ENCODE measurements at regions not wholly inside any gene's neighbourhood (a gene's known extent, or its start where the extent isn't known, plus 50 kb on each side); places are given as distances from the start of the nearest gene placed in this dataset.
"Not testable (repeated sequence)": the region's sequence is repeated elsewhere in the genome, so short reads cannot be mapped to it uniquely, and the experiment has no call there.

DNA sequence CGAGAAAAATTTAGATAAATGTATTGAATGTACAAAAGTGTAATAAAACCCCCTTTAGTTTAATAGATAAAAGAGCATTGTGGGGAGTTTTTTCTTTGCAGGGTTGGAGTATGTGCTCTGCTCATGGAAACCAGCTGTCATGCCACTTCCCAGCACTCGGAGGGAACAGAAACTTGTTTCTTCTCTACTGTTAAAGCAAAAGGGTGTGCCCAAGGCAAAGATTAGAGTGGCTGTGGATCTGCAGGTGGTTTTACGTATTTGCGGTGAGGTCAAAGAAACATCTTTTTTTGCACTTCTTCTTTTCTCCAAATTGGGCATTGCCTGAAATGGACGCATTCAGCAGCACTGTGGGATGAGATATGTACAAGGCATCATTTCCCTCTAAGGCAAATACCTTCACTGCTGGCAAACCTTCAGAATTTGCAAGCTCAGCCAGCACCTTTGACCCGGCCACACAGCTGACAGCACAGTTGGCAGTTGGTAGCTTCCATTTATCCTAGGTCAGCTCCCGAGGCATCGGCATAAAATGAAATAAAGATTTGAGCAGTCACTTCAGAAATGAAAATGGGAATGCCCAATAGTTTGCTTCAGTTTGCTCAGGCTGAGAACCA is 178.4 kb upstream of the EYA4 start:
- DNase-seq (ENCODE audit: insufficient read length, low spot score) (no peak), FAIRE-seq (no peak)
- TF ChIP-seq POLR2A (IDR thresholded peaks at IDR 0.05; ENCODE audit: low read depth, low read length), result no peak

DNA sequence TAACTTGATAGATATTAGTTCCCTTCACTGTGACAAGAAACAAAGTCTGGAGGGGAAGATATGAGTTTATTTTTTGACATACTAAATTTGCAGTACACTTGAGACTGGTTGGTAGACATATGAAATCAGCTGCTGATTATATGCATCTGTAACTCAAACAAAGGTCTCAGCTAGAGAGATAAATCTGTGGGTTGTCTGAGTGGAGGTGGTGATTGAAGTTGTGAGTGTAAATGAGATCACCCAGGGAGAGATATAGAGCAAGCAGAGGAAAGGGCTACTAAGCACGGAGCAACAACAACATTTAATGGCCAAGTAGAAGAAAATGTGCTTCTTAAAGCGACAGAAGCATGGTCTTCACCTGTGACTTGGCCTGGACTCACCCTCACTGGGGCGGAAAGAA is 173.2 kb upstream of the EYA4 start:
- no peak for DNase-seq (ENCODE audit: insufficient read length, low spot score)
- no peak for FAIRE-seq
- no peak for TF ChIP-seq POLR2A (IDR thresholded peaks at IDR 0.05; ENCODE audit: low read depth, low read length)

DNA sequence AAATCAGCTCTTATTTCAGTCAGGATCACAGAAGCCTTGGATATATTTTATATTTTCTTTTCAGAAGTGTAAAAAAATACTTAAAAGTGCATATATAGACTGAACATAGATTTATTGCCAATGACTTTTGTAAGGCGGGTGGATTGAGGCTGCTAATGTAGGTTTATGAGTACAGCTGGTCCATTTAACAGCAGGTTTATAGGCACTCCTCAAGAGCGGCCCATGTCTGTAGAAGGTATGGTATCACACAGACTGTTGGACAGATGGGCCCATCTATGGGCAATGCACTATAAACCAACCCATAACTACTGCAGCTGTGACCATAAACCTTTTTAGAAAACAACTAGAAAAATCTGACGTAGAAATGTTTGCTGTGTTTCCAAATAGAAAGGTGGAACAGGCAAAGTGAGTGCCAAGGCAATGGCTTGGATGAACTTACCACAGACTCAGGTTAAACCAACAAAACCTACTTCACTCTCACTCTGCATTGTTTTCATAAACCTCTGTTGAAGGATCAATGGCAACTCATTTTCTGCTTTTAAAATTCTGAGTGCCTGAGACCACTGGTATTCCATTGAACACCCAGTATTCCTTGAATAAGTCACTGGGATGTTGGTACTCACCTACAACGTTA is 170.6 kb upstream of the EYA4 start:
- no peak for FAIRE-seq
- no peak for DNase-seq (ENCODE audit: insufficient read length, low spot score)

DNA sequence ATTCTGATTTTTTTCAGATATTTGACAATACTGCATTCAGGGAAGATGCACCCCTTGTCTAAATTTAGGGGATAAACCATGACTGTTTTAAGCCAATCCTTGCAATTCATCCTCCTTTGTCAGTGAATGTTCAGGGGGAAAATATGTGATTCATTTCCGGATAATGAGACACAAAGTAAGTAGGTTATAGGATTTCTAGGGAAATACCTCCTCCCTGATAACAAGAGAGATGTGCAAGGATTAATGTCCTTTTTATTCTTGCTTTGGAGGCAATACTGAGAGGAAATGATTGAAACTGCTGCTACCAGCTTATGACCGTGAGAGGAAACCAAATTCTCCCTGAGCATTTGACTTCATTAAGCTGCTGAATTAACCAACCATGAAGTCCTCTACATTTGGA is 161.3 kb upstream of the EYA4 start:
- DNase-seq (ENCODE audit: insufficient read length, low spot score) (no peak), FAIRE-seq (no peak)
- TF ChIP-seq POLR2A (IDR thresholded peaks at IDR 0.05; ENCODE audit: low read depth, low read length), result no peak

More for the DNA sequence above, 170.6 kb upstream of the EYA4 start:
- TF ChIP-seq POLR2A (IDR thresholded peaks at IDR 0.05; ENCODE audit: low read depth, low read length), result no peak

DNA sequence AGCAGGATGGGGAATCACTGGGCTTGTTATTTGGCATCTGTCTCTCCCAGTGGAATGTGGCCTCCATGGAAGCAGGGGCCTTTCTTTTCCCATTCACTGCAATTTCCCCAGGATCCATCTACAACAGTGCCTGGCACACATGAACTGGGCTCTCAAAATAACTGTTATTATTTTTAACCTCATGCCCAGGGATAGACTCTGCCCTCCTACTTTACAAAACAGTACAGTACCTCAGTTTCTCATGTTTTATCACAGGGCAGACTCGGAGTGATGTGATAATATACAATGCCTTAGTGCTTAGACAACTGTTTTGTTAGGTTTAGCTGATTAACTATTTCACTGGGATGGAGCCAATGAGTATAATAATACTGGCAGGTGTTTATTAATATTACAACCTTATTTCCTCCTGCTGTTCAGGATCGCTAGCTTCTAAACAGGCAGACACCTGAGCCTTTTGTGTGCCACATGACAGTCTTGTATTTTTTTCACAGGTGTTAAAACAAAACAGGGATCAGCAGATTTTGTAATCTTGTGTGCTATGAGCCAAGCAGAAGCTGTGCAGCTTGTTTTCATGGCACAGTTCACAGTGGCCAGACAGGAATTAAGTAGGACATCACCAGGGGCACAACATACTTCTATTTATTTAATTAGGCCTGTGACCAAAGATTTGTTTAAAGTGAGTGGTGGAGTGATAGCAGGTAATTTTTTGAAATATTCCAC is 157.7 kb upstream of the EYA4 start:
- no peak for DNase-seq (ENCODE audit: insufficient read length, low spot score)
- no peak for TF ChIP-seq POLR2A (IDR thresholded peaks at IDR 0.05; ENCODE audit: low read depth, low read length)
- no peak for FAIRE-seq

DNA sequence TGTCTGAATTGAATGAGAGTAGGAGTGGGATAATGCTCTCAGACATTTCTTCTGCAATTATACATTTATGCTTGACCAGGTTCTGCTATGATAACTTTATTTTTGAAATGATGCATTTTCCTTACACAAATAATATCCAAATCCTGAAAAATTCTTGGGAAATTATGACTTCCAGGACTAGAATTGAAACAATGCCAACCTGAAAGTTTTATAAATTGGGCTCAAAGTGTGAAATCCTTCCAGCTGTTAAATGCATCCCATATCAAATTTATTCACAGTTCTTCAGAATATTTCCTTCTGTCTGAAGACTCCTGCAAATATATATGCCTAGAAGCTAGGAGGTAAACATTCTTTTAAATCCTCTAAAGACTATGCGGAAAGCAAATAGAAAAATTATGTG is 155.7 kb upstream of the EYA4 start:
- FAIRE-seq, result no peak
- DNase-seq (ENCODE audit: insufficient read length, low spot score), result no peak
- TF ChIP-seq POLR2A (IDR thresholded peaks at IDR 0.05; ENCODE audit: low read depth, low read length), result no peak

DNA sequence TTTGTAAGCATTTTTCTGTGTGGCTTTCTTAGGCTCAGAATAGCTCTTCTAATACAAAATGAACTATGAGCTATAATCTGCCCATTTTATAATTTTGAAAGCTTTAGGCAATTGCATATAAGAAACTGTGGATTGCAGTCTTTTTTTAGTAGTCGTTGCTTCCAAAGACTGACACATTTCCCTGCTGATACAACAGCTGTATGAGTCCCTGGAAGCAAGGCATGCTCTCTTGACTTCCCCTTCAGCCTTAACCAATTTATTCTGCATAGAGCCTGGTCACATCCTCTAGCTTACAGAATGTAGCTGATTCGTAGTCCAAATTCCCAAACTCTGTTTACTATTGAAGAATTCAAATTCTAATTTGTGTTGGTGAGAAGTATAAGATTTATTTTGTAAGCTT is 155.3 kb upstream of the EYA4 start:
- DNase-seq (ENCODE audit: insufficient read length, low spot score) (no peak), FAIRE-seq (no peak)
- TF ChIP-seq POLR2A (IDR thresholded peaks at IDR 0.05; ENCODE audit: low read depth, low read length), result no peak

DNA sequence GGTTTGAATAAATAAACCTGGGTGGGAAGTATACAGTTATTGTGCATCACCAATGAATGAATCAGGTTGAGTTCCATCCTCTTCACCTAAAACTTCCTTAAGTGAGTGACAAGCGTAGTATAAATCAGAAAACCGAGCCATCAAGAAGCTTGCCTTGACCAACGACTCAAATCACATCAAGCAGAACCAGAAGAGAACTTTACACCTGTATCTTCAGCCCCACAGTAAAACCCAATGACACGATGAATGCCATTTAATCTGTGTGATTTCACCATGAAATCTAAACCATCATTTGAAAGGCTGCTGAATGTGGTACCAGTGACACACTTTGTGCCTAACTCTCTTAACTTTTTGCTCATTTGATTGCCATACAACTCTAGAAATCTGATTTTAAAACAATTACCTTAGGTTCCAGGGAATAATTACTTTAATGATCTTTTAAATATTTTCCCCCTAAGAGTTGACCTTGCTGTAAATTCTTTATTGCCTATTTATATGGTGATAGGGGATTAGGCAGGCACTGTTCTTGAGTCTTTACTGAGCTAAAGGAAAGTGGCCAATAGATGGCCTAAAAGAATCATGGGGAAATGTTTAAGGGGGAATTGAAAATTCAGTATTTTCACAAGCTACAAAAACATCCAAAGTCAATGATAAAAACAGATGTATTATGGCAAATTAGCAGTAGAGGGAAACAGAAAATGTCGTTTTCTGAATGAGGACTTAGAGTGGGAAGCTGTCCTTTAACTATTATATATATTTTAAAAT is 152.0 kb upstream of the EYA4 start:
- no peak for FAIRE-seq
- no peak for TF ChIP-seq POLR2A (IDR thresholded peaks at IDR 0.05; ENCODE audit: low read depth, low read length)

DNA sequence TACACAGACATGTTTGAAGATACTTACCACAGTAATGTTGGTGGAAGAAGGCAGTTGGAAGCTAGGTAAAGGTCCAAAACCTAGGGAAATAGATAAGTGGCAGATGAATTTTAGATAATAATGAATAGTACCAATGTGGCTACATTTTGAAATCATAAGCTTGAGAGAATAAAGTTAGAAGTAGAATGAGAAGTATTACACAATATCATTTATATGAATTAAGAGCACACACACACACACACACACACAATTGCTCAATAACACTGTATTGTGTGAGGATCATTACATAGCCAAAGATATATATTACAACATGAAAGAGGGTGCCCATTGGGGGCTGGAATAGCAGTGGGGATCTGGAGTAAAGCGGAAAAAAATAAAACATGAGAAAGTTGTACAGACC is 149.0 kb upstream of the EYA4 start:
- TF ChIP-seq POLR2A (IDR thresholded peaks at IDR 0.05; ENCODE audit: low read depth, low read length), result no peak
- FAIRE-seq, result no peak
- no peak for DNase-seq (ENCODE audit: insufficient read length, low spot score)

More for the DNA sequence above, 152.0 kb upstream of the EYA4 start:
- no peak for DNase-seq (ENCODE audit: insufficient read length, low spot score)

DNA sequence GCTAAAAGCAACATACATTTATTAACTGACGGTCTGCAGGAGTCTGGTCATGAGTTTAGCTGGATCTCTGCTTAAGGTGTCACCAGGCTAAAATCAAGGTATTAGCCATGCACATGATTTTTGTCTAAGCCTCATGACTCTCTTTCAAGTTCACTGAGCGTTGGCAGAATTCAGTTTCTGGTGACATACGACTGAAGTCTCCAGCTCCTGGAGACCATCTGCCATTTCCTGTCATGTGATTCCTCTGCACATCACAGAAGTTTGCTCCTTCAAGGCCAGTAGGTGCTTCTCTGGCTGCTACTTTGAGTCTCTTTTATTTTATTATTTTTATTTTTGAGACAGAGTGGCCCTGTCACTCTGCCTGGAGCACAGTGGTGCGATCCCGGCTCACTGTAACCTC is 148.4 kb upstream of the EYA4 start:
- TF ChIP-seq POLR2A (IDR thresholded peaks at IDR 0.05; ENCODE audit: low read depth, low read length), result no peak
- DNase-seq (ENCODE audit: insufficient read length, low spot score) (no peak), FAIRE-seq (no peak)

DNA sequence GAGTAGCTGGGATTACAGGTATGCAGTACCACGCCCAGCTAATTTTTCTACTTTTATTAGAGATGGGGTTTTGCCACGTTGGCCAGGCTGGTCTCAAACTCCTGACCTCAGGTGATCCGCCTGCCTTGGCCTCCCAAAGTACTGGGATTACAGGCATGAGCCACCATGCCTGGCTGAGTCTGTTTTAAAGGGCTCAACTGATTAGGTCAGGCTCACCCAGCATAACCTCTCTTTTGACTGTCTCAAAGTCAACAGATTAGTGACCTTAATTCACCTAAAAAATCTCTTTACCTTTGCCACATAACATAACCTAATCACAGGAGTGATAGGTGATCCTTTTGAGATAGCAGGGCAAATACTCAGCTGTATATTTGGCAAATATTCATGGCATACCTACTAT is 147.9 kb upstream of the EYA4 start:
- FAIRE-seq; DNase-seq (ENCODE audit: insufficient read length, low spot score): not testable (repeated sequence)

DNA sequence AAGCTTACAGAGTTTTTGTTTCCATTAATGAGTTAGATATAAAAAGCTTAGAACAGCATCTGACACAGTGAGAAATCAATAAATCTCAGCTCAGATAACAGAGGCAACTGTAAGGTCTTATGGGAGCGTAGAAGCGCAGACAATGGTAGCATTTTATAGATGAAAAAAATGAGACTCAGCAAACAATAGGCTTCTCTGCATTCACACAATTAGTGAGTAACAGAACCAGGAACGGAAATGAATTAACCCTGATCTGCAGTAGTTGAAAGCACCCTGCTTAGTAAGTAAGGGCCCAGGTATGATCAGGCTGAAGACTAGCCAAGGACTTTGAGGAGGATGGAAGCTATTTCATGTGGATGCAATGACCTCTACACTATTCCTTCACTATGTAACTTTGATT is 147.2 kb upstream of the EYA4 start:
- no peak for TF ChIP-seq POLR2A (IDR thresholded peaks at IDR 0.05; ENCODE audit: low read depth, low read length)
- FAIRE-seq (no peak), DNase-seq (ENCODE audit: insufficient read length, low spot score) (no peak)

DNA sequence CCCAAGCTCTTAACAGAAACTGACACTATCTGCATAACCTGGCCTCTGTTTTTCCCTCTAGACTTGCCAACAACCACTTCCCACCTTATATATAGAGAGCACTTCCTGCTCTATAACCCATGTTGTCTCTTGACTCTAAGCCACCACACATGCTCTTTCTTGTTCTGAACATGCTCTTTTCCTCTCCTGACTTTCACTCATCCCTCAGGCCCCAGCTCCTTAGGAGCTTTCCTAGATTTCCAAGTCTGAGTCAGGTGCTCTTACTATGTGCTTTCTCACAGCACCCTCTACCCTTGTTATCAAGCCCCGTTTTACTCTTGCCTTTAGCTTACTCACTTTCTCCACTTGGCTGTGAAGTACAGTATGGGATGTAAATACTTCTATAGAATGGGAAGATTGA is 143.9 kb upstream of the EYA4 start:
- no peak for TF ChIP-seq POLR2A (IDR thresholded peaks at IDR 0.05; ENCODE audit: low read depth, low read length)
- DNase-seq (ENCODE audit: insufficient read length, low spot score) (no peak), FAIRE-seq (no peak)

DNA sequence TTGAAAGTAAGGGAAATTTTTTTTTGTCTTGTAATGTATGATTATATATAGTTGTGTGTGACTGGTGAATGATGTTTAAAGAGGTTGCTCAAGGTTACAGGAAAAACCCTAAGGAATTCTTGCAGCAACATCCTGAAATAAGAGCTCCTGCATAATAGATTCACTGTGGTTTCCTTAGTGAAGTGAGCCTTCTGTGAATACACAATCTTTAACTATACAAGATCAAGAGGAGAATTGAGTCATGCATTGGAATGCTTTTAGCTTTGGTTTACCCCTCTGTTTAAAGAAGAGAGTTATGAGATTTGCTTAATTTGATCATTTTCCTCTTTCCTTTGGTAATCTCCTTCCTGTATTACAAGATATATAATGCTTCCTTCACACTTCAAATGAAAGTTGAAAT is 141.6 kb upstream of the EYA4 start:
- no peak for TF ChIP-seq POLR2A (IDR thresholded peaks at IDR 0.05; ENCODE audit: low read depth, low read length)
- no peak for DNase-seq (ENCODE audit: insufficient read length, low spot score)
- no peak for FAIRE-seq

Measured in H54 (cell line).